Activated CD4-positive, alpha-beta T cell treated with anti-CD3 and anti-CD28 coated beads, Interleukin-2, Interleukin-4, amounts not matched to agents 100 ng/mL and 50 ng/mL, durations not matched to agents 16 hours and 8 hours (primary cell): ENCODE measurements at regions not wholly inside any gene's neighbourhood (a gene's known extent, or its start where the extent isn't known, plus 50 kb on each side); places are given as distances from the start of the nearest gene placed in this dataset.
"Not testable (repeated sequence)": the region's sequence is repeated elsewhere in the genome, so short reads cannot be mapped to it uniquely, and the experiment has no call there.

Source experiments
- DNase-seq: peaks from one replicate; pipeline ENCODE4 v3.0.0-alpha.2; 2020; ENCODE audit warnings: low spot score

DNA sequence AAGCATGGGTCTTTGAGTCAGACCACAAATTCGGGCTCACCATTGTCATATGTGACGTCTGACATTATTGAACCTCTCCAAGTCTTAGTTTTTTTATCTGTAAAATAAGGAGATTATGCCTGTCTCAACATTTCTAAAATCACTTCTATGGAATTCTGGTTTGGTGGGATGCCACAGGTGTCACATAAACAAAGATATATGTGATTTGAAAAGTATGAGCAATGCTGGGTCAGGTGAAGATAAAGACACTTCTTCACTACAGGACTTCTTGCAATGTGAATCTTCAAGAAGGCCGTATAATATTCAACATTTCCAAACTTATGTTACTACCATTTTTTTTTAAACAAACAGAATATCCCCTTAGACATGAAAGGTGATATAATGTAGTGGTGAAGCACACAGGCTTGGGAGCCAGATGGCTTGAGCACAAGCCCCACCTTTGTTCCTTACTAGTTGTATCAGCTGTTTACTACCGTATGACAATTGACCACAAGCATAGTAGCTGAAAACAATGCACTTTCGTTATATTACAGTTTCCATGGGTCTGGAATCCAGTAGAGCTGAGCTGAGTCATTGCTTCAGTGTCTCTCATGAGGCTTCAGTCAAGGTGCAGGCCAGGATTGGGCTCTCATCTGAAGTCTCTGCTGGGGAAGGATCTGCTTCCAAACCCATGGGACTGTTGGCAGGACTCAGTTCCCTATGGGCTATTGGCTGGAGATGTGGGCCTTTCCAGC lies 87.7 kb downstream of the UTP18 start:
- DNase-seq = no peak

DNA sequence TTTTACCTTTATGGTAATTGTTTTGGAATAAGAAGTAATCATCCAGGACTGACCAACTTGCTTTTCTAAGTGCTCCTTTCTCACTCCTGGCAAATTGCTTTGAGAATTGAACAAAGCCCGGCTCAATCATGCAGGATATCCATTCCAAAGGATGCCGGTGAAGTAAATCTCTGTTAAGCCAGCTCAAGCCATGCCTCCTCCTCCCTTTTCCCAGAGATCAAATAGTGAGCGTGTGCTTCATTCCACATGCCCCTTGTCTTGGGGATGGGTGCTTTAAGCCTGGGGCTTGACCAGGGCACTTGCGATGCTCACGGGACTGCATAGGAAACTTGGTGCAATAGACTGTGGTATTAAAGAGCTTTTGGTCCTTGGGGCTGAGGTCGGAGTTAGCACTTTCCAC lies 90.7 kb downstream of the UTP18 start:
- no peak for DNase-seq

DNA sequence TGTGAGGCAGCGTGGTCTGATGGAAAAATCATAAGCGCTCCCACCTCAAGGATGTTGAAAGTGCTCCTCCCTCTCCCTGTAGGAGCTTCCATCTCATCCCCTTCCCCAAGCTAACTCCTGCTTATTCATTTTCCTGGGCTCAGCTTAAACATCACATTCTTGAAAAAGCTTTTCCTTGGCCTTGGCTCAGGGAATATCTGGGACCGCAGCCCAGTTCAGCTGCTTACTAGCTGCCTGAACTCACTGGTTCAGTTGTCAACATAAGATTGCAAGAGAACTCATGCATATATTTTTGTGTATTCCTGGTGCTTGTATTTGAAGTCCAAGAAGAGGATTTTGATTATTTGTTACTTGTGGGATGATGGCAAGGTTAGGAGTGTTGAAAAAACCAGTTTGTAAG lies 91.5 kb downstream of the UTP18 start:
- no peak for DNase-seq

DNA sequence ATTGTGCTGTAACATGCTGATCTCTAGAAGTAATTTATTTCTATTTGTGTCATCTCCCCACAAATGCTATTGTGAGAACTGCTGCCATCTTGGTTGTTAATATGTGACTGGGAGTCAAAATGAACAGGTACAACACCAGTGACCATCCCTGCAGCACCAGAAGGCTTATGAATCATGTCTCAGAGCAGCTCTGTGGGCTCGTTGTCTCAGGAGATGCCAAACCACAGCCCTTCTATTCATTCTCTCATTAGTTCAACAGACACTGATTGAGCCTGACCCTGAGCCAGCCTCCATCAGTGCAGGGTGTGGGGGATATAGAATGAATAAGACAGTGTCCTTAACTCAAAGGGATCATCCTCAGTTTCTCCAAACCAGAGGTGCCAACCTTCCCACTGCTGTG lies 92.5 kb downstream of the UTP18 start:
- no peak for DNase-seq

DNA sequence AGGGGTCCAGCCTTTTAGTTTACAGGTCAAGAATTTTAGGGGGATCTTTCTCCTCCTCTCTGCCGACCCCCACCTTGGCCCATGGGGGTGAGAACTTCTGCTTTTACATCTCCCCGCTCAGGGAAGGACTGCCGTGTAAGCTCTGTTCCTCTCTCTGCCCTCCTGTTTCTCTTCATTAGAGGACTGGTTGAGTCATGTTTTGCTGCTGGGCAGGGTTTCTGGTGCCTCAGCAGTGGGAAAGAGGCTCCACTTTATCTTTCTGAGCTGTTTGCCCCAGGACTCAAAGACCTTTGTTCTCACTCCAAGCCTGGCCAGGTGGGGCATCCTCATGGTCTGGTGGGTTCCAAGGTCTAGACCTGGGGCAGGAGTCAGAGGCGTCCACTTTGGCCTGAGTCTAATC lies 93.0 kb downstream of the UTP18 start:
- DNase-seq = no peak

DNA sequence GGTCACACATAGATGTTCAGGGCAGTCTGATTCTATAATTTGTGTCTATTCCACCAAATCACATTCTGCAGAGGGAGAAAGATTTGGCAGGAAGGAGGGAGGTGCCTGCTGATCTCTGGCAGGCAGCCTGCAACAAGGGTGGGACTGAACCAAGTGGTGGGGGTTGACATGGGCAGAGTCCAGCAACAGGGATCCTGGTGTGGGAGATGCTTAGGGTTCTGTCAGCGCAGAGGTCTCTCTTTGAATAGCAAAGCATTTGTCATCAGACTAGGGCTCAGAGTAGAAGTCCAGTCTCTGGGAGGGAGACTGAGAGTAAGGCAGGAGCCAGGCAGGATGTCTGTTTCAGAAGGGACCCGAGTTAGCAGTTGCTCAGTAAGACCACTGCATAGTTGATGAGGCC lies 94.6 kb downstream of the UTP18 start:
- DNase-seq = no peak

DNA sequence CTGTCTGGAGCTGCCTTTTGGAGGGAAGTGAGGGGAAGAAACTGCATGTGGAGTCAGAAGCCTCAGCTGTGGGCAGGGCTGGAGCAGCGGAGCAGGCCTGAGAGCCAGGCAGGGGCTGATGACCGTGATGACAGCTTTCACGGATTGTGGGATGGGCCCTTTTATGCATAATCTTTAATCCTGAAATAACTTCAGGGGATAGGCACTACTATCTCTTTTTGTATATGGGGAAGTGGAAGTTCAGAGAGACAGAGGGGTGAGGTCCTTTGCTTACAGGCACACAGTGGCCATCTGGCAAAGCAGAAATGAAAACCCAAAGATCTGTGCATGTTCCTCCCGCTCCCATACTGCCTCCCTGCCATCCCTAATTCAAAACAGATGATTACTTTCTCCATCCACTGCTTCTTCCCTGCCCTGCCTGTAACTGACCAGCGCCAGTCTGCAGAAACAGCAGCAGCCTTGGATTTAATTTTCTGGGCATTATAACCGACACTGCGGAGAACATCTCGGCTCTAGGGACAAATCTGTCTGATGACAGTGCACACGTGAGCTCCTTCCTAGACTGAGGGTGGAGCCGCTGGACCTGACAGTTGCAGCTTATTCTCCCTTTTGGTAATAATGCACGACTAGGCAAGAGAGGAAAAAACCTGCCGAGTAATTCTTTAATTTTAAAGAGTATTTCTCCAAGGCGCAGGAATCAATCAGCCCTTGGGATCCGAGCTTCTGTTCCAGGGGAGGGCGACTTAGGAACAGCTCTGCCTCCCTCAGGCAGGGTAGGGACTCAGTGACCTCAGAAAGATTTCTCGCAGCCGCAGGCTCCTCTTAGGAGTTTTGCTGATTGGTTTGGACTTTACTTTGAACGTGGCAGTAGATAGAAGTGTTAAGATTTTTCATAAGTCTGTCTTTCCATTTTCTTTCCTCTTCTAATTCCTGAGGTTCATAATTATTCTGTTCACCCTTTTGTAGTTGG lies 95.4 kb downstream of the UTP18 start:
- no peak for DNase-seq

DNA sequence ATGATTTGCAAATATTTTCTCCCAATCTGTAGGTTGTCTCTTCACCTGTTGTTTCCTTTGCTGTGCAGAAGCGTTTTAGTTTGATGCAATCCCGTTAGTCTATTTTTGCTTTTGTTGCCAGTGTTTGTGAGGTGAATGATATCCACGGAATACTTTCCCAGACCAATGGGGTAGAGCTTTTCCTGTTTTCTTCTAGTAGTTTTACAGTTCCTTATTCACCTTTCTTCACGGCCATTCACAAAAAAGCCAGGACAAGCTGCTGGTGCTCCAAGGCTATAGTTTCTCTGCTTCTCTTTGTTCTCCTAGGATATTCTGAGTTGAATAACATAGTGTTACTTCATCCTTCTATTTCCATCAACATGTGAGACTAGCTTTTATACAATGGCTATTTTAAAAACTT lies 98.7 kb downstream of the UTP18 start:
- DNase-seq = no peak

DNA sequence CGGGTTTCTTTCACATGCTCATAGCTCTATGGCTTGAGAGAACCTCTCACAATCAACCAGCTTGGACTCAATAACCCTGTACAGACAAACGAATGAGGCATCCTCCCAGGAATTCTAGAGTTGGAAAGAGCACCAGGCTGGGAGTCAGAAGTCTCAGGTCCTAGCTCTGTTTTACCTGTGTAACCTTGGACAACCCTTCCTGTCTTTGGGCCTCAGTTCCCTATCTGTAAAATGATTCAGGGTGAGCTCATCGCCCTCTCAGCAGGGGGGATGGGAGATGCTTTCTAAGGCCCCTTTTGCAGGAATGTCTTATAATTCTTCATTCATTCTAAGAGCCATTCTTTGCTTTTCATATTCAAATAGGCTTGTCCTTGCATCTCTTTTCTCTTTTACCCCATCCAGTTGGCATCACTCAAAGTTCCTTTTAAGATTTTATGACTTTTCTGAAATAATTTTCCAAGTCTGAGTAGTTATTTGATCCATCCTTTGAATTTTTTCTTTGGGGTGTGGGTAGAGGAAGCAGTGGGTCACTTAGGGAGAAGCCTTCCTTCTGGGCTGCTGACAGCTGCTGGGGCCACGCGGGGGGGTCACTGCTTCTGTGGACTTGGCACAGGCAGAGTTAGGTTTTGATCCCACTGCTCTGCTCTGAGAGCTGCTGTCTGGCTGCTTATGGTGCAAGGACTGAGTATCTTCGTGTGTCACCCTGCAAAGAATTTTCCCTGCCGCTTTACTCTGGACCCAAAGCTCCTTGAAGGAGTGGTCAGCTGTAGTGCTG lies 102.7 kb downstream of the UTP18 start:
- no peak for DNase-seq

DNA sequence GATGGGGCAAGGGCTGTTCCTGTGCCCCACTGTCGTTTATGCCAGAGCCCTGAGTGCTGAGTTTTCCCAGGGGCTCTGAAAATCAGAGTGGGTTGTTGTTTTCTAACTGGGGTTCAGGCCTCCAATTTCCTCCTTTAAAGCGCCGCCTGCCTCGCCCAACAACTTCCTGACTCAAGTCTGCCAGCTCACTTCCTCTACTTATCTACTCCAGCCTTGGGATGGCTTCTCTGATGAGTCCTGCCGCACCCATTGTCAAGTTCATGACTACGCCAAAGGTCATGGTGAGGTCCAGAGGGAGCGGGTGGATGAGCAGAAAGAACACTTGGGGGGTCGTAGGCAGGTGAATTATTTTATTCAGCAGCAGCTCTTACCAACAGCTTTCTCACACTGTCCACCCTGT lies 104.7 kb downstream of the UTP18 start:
- no peak for DNase-seq

DNA sequence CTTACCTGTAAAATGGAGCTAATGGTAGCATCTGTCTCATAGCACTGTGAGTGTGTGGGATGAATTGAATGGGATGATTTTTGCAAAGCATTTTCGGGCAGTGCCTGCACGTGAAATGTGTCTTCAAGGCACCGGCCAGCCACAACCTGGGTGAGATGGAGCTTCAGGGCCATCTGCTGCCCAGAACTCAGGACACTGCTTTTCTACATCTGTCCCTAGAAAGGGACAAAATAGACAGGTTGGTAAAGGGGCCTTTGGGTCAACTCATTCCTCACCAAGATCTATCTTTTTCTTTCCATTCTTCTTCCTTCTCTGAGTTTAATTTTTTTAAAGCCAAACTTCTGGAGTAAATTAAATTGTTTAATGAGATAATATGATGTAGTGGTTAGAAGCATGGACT lies 106.5 kb downstream of the UTP18 start:
- no peak for DNase-seq

DNA sequence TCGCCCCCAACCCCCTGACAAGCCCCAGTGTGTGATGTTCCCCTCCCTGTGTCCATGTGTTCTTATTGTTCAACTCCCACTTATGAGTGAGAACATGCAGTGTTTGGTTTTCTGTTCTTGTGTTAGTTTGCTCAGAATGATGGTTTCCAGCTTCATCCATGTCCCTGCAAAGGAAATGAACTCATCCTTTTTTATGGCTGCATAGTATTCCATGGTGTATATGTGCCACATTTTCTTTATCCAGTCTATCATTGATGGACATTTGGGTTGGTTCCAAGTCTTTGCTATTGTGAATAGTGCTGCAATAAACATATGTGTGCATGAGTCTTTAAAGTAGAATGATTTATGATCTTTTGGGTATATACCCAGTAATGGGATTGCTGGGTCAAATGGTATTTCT lies 107.5 kb downstream of the UTP18 start:
- not testable (repeated sequence) for DNase-seq

DNA sequence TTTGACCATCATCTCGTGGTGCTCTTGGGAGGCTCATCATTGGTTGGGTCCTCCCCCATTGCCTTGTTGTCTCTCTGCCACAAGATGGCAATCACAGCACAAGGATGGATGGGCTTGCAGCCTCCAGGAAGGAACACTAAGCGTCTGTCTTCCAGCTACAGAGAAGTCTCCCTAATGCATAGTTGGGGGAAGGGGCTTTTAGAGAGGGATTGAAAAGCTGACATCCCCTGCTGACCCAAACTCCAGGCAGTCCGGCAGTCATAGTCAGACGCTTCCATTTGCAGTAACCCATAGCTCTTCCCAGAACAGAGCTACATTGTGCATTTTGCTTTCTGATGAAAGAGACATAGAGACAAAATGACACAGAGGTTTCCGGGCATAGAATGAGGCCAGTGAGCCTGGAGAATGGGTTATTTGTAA lies 111.4 kb downstream of the UTP18 start:
- peak; percentile 67 for DNase-seq

DNA sequence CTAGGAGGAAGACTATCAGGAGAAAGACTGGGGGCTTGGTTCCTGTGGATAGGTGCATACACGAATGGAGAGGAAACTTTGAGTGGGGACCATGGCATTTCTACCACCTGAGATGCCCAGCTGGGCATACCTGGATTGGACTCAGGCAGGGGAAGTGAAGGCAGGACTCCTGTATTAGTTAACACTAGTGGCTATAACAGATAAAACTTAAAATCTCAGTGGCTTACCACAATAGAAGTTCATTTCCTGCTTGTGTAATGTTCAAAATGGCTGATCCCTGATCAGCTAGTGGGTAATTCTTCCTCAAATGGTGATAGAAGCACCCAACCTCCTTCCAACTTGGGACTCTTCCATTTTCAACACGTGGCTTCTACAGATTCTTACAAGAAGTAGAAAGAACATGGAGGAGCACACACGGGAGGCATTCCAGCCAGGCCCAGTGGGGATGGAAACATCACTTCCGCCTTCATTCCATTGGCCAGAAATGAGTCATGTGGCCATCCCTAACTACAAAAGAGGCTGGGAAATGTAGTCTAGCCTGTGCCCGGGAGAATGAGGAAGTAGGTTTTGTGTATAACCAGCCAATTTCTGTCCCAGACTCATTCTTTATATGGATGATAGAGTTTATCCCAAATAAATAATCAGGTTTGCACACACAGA lies 112.1 kb downstream of the UTP18 start:
- peak; percentile 31 for DNase-seq

DNA sequence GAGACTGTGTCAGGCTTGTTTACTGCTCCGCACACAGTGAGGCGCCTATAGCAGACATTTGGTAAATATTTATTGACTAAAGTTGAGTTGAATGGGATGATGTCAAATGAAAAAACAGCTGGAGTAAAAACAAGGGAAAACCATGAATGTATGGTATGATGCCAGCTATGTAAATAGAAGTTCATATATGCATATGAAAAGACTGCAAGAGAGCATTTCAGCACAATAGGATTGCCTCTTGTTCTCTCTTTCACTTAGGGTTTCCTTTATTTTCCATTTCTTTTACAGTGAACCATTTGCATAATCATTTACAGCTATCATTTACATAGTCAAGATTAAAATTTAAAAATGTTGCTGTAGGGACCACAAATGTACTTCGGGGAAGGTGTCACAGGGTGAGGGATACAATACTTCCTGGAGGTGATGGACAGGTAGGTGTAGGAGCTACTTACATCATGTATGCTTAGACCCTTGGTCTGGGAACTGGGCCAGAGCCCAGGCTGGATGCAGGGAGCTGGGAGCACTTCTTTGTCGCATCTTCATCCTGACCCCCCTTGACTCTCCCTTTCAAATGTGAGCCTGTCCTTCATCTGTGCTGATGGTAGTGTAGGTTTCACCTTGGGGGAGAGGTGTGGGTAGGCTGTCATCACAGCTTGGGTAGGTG lies 113.3 kb downstream of the UTP18 start:
- DNase-seq = no peak

DNA sequence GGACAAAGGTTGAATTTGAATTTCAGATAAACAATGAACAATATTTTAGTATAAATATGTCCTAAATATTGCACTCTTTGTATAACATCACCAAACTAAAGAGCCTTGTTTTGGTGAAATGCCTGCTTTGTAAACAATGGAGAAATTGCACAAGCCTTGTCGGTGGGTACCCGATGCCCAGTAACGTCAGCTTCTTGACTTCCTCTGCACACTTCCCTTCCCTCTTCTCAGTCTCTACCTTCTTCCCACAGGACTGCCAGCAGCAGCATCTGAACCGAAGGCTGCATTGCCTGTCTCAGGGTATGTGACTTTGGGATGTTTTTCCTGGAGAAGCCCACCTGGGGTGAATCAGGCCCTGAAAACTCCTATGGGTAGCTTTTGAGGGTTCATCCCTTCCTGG lies 113.9 kb downstream of the UTP18 start:
- DNase-seq = no peak

DNA sequence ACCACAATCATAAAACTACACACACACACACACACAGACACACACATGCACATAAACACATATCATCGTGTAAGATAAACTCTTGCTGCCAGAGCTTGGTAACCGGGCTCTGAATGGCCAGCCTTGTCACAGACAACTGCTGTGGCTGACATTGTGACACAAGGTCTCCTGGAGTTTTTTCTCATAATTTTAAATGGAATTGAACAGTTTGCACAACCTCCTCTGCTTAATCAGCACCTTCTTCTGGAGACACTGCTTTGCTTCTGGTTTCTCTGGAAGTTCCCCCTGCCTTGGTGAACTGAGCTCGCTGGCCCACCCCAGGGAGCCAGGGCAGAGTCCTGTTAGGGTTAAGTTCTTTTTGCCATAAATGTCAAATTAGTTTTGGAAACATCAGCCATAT lies 115.4 kb downstream of the UTP18 start:
- DNase-seq = no peak

DNA sequence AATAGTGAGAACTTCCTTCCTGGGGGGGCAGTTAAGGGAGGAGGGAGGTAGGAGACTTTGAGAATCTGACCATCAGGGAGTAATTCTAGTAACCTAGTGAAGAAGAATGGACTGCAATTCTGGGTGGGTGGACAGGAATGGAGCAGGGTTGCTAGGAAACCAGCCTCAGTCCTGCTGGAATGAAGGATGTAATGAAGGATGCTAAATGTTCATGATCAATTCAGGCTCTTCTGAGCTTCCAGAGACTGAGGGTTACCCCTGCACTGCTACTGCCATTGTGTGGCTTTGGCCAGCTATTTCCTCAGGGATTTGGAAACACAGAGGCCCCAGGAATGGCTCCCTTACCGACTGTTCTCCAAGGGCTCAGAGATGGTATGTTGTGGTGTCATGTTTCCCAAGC lies 116.4 kb downstream of the UTP18 start:
- DNase-seq = no peak

DNA sequence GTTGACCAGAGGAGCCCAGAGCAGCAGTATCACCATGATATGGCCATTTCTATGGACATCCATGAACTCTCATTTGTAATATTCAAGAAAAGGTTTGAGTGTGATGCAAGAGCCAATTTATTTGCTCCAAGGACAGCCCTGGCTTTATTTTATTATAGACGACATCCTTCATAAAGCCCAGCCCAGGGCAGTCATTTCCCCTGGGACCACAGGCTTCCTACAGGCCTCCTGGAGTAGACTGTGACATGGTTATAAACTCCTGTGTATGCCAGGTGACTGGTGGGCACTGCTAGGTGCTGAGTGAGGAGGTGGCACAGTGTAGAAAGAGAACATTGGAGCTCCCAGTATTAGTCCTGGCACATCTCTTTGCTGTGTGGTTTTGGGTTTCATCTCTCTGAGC lies 120.9 kb downstream of the UTP18 start:
- DNase-seq = no peak

DNA sequence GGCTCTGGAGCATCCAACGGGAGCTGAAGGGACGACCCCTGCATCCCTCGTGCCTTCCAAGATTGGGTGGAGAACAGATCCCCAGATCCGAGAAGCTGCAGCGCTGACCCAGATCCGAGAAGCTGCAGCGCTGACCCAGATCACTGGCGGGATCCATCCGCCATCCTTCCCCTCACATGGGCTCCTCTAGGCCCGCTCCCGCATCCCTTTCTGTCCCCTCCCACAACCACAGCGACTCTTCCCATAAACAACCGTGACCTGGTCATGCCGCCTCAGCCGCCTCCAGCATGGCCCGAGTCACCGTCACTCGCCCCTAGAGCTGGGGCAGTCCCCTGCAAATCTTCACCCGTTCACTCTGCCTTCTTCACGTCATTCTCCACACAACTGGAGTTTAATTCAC lies 124.9 kb downstream of the UTP18 start:
- DNase-seq = no peak

DNA sequence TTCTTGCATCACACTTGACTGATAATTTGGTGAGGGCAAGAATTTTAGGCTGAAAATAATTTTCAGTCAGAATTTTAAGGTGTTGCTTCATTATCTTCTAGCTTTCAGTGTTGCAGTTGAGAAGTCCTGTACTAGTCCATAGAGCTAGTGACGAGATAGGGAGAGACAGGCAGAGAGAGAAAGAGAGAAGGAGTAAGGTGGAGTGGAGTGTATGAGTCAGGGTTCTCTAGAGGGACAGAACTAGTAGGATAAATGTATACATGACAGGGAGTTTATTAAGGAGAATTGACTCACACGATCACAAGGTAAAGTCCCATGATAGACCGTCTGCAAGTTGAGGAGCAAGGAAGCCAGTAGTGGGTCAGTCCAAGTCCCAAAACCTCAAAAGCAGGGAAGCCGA lies 127.2 kb downstream of the UTP18 start:
- DNase-seq = no peak

DNA sequence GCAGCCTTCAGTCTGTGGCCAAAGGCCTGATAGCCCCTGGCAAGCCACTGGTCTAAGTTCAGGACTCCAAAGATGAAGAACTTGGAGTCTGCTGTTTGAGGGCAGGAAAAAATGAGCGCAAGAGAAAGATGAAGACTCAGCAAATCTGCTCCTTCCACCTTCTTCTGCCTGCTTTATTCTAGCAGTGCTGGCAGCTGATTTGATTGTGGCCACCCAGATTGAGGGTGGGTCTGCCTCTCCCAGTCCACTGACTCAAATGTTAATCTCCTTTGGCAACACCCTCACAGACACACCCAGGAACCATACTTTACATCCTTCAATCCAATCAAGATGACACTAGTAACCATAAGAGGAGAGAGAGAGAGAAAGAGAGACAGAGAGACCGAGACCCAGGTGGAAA lies 127.6 kb downstream of the UTP18 start:
- DNase-seq = no peak
